Left hindlimb (tissue), 1 donor: ENCODE measurements at regions not wholly inside any gene's neighbourhood (a gene's known extent, or its start where the extent isn't known, plus 50 kb on each side); places are given as distances from the start of the nearest gene placed in this dataset.
A peak's percentile ranks its signal among the peaks of the same experiment; 100 is the strongest.

Source experiments
- DNase-seq: peaks from one replicate; pipeline ENCODE4 v3.0.0-alpha.2; 2018

GRCh38 chr3:135490219-135490915, 475.2 kb upstream of the PPP2R3A start:
- no peak for DNase-seq

DNA sequence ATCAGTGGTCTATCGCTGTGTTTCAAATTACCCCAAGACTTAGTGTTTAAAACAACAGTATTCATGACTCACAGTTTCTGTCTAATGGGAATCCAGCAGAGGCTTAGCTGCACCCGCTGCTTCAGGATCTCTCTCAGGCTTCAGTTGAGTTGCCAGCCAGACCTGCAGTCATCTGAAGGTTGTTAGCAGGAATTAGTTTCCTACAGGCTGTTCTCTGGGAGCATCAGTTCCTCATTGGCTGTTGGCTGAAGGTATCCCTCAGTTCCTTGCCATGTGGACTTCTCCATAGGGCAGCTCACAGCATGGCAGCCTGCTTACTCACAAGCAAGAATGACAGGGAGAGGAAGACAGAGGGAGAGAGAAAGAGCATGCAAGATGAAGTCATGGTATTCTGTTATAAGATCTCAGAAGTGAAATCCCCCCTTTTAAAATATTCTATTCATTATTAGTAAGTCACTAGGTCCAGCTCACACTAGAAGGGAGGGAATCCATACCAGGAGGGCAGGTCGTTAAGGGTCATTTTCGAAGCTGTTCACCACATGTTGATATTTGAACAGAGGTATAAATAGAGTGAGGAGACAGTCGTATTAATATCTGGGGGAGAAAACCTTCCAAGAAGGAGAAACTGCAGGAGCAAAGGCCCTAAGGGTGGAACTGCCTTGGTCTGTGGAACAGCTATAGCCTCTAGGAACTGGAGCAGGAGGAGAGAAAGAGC, 473.9 kb upstream of the PPP2R3A start:
- DNase-seq = no peak

DNA sequence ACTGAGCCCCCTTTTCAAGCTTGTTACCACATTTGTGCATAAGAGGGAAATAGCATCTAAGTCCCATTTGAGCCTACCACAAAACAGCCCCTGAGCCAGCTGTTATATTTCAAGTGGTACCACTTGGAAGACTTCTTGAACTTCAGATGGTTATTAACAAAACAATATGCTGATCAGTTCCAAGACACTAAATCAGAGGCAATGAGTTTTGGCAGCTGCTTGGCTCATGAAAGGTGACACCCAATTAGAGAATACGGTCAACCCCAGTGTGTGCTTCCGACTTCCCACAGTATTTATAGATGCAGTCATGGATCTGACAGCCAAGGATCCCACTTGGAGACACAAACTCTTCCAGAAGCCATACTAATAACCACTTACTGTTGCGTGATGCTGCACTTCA, 469.6 kb upstream of the PPP2R3A start:
- DNase-seq = no peak

- no peak for DNase-seq
Observed at GRCh38 chr3:135497979-135498378, 467.5 kb upstream of the PPP2R3A start.

GRCh38 chr3:135499426-135499825, 466.1 kb upstream of the PPP2R3A start:
- no peak for DNase-seq

DNA sequence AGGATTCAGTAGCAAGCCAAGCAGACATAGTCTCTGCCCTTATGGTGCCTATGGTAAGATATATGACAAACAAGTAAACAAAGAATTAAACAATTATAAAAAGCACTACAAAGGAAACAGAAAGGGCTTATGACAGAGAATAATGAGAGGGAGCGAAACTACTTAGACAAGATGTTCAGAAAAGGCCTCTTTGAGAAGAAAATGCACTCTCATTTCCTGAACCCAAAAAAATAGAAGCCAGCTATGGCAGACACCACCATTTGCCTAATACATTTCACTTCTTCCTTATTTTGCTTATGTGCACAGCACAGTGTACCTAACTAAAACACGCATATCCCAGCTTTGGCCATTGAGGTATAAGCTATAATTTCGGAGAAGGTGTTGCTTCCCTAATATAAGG, 465.5 kb upstream of the PPP2R3A start:
- DNase-seq = no peak

DNA sequence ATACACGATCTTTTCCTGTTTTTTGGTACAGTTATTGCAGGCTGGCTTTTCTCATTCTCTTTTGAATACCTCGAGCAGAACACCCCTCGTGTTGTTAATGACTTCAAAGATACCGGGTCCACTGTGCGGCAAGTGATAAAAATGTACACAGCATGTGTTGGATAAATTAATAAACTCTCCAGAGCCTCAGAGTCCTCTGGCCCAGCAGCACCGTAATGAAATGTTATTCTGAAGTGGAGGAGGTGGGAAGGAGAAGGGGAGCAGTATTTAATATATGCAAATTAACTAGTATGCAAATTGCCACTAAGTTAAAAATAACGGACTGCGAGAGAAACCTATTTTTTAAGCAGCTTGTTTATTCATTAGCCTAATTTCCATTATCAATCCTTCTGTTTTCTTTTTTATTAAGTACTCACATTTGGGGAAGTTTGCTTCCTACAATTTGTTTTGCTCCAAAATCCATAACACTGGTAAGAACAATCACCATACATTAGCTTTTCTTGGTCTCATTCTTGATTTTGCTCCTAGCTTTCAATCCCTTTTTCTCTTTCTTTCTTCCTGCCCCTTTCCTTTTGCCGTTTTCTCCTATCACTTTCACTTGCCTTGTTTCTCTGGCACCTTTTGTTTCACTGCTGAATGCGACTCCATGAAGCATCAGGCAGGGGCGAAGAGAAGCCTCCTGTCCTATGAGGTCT, 462.3 kb upstream of the PPP2R3A start:
- no peak for DNase-seq

- peak; percentile 71 for DNase-seq
Observed at GRCh38 chr3:135503760-135504686, 461.5 kb upstream of the PPP2R3A start.

- no peak for DNase-seq
Observed at GRCh38 chr3:135513106-135514059, 452.1 kb upstream of the PPP2R3A start.

- no peak for DNase-seq
Observed at GRCh38 chr3:135514060-135514448, 451.5 kb upstream of the PPP2R3A start.

DNA sequence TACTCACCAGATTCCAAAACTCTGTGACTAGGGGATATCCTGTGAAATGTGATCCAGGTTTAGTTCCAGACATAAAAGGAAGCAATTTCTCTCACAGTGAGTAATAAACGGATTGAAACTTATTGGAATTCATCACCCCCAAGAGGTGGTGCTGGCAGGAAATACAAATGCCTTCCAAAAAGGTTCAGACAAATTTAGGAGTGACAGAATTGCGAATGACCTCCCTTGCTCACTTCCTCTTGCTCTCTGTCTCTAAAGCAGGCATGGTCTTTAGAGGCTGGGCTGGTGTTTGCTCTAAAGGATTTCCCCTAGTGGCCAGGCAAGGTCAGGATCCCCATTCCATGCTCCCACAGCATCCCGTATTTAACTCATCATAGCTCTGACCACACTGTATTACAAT, 449.4 kb upstream of the PPP2R3A start:
- no peak for DNase-seq

DNA sequence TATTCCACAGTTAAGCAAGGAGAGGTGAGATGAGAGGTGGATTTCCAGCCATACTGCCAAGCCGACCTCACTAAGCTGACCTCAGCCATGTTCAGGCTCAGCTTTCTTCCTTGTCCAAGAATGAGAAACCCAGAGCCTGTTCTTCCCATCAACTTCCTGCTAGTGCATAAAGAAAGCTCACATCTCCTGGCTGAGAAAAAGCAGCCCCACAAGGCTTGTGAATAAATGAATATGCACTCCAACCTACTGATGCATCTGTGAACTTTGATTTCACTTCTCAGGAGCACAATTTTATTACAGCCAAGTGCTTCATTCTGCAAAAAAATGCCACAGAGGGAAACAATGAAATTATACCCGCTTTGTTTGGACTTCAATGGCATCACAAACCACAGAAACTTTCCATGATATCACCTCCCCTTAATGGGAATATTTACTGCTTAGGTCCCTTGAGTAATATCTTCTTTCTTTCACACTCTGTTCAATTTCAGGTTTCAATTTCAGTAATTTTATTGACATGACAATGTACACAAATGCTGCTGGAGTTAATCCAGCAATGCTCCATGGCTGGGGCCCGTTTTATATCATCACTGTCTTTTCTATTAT, 437.0 kb upstream of the PPP2R3A start:
- DNase-seq = no peak

GRCh38 chr3:135532021-135532420, 433.5 kb upstream of the PPP2R3A start:
- DNase-seq = no peak

- no peak for DNase-seq
Observed at GRCh38 chr3:135538123-135538522, 427.4 kb upstream of the PPP2R3A start.

DNA sequence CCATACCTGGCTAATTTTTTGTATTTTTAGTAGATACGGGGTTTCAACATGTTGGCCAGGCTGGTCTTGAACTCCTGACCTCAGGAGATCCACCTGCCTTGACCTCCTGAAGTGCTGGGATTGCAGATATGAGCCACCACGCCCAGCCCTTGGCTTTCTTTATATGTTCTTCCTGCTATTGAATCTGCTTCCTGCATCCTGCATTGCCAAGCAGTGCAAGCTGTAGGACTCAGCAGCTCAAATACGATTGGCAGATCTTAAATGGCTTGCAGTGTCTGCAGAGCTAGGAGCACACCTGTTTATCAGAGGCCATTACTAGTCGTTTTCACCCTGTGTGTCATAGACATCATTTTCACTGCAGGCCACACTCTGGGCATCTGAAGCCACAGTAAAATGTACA, 426.2 kb upstream of the PPP2R3A start:
- no peak for DNase-seq

GRCh38 chr3:135539854-135540253, 425.7 kb upstream of the PPP2R3A start:
- DNase-seq = no peak

GRCh38 chr3:135549928-135550494, 415.5 kb upstream of the PPP2R3A start:
- DNase-seq = no peak

- DNase-seq = no peak
Observed at GRCh38 chr3:135556174-135556573, 409.4 kb upstream of the PPP2R3A start.

GRCh38 chr3:135558150-135558783, 407.3 kb upstream of the PPP2R3A start:
- no peak for DNase-seq

GRCh38 chr3:135558906-135559305, 406.6 kb upstream of the PPP2R3A start:
- DNase-seq = no peak
